ENCODE measurements at regions not wholly inside any gene's neighbourhood (a gene's known extent, or its start where the extent isn't known, plus 50 kb on each side); places are given as distances from the start of the nearest gene placed in this dataset.

DNA sequence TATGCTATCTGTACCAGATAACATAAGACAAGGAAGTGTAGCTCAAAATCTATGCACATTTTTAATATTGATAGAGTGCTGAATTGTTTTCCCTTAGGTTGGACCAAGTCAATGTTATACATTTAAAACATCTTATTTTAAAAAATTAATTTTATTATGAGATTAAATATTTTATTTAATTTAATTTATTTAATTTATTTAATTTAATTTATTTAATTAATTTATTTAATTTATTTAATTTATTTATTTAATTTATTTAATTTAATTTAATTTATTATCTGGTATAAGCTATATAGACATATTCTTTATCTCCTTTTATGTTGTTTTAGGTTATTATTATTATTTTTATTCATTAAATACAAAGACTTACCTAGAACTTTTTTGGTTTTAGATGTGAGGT lies 551.7 kb upstream of the LRRTM1 start:
- intact Hi-C loops (cut with micrococcal nuclease), result no loop called here

DNA sequence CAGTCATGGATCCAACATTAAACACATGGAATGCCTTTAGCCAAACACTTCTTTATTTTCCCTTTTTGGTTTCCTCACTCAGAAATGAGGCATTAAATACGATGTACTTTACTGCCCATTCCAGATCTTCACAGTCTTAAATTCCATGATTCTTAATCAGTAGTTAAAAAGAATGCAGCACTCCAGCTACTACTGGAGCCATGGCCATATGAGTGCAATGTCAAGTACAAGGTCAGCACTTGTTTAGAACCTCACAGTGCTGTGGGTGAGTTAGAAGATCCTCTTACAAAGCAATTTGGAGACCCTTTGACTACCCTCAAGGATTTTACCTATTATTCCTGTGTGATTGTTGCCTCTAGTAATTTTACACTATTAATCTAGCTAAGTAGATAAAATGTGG lies 550.3 kb upstream of the LRRTM1 start:
- intact Hi-C loops (cut with micrococcal nuclease), result no loop called here

DNA sequence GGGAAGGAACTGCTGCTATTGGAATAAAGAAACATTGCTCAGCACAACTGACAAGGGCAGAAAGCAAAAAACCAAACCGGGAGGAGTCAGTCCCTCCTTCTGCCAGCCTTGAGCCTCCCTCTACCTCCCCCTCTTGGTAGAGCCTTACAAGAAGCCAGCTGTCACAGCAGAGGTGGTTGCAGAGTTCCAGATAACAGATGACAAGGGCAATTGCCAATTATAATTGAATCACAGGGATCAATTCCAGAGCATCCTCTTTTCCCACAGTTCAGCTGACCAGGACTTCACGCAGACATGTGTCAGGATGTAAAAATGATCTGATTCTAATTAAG lies 548.2 kb upstream of the LRRTM1 start:
- intact Hi-C loops (cut with micrococcal nuclease), result no loop called here

DNA sequence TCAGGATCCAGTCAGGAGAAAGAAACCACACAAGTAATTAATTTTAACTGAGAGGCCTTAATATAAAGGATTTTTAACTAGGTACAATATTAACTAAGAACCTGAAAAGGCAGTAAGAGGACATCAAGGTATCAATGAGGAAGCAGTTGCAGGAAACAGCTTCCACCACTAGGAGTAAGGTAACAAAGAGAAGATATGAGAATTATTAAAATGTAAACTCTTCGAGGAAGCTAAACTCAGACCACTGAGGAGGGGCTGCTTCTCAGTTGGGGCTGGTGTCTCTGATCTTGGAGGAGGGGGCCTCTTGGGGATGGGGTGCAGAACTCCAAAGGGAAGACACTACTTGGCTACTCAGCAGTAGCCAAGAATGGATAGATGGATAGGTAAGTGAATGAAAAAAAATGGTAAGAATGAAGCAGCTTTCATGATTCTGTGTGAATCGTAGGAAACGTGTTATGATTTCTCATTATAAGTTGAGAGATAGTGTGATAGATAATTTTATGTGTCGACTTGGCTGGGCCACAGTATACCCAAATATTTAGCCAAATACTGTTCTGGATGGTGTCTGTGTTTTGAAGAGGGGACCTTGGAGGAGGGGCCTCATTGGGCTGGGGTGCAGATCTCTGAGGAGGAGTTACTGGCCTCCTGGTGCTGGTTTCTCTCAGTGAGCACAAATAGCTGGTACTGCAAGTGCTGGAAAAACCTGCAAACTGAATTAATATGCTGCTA lies 547.7 kb upstream of the LRRTM1 start:
- intact Hi-C loops (cut with micrococcal nuclease), result no loop called here

DNA sequence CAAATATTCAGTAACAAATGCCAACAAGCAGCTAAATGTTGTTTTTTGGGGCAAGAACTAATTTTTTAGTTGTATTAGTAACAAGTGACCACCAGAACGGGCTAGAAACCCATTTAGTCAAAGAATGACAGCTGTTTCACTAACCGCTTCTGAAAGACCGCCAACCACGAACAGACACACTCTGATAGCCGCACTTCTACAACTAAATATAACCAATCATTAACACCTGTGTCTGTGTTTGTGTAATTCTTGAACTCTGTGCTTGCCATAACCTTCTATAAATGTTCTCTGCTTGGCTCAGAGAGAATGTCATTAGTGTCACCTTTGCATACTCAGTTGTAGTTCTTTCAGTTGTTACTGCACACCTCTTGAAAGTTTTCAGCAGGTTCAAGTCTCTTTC lies 526.3 kb upstream of the LRRTM1 start:
- intact Hi-C loops (cut with micrococcal nuclease), result no loop called here

DNA sequence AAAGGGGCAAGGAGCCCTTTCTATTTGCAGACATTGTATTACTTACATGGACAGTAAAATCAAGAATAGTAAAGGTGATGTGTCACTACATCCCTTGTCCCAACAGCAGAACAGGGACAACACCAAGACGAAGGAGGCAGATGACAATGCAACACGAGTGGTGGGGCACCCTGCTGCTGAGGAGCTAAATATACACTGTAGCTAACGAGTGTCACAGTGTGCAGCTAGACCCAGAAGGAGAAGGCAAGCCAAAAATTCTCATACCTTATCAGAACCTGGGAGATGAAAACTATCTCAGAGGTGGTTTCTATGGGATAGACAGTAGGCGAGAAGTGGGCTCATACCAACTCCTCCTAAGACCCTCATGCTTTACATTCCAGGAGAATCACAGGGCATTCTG lies 518.4 kb upstream of the LRRTM1 start:
- intact Hi-C loops (cut with micrococcal nuclease), result no loop called here

DNA sequence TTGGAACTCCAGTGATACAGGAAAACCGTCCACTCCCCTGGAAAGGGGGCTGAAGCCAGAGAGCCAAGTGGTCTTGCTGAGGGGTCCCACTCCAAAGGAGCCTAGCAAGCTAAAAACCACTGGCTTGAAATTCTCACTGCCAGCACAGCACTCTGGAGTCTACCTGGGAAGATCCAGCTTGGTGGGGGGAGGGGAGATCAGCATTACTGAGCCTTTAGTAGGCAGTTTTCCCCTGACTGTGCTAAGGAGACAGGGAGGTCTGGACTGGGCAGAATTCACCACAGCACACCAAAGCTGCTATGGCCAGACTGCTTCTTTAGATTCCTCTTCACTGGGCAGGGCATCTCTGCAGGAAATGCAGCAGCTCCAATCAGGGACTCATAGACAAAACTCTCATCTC lies 510.7 kb upstream of the LRRTM1 start:
- intact Hi-C loops (cut with micrococcal nuclease), result no loop called here

DNA sequence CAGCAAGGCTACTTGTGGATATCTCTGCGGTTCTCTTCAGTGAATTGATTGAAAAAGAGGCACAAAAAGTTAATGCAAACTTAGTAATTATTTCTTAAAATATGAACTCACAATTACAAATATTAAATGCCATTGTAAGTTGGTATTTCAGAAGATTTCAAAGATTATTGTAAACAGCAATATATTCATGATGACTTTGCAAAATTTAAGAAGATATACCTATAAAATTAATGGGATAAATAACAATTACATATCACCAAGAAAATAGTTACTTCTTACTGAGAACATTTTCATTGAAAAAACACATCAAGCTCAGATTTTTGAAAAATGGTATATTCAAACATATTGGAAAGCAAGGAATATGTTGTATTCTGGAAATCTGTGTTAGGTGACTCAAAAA lies 482.0 kb upstream of the LRRTM1 start:
- intact Hi-C loops (cut with micrococcal nuclease), result no loop called here

DNA sequence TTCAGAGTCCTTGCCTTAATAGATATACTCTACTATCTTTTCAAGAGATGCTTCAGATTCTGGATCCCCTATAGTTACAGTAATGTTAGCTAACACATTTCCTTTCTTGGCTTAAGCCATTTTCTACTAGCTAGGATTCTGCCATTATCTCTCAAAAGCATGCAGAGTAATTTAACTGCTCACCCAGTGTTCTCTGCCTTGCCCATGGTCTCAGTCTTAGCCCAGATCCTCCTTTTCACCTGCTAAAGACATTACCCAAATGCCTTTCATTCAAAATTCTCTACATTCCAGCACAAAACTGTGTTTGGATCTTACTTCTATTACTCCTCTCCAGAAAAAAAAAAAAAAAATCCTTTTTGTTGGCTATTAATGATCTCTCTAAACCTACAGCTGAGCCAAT lies 474.2 kb upstream of the LRRTM1 start:
- intact Hi-C loops (cut with micrococcal nuclease), result no loop called here

DNA sequence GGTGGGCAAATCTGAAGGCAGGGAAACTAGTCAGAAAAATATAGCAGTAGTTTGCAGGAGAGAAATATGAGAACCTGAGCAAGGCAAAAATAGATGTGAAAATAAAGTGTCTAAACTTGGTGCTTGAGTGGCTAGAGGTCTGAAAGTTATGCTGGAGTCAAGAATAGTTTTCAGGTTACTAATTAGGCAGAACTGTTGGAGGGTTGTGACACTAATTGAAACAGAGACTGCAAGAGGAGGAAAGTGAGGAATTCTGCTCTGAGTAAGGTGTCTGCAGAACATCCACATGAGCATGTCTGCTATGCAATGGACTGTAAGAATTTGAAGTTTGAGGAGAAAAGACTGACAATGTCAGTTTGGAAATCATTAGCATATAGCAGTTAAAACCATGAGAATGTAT lies 444.0 kb upstream of the LRRTM1 start:
- intact Hi-C loops (cut with micrococcal nuclease), result no loop called here

DNA sequence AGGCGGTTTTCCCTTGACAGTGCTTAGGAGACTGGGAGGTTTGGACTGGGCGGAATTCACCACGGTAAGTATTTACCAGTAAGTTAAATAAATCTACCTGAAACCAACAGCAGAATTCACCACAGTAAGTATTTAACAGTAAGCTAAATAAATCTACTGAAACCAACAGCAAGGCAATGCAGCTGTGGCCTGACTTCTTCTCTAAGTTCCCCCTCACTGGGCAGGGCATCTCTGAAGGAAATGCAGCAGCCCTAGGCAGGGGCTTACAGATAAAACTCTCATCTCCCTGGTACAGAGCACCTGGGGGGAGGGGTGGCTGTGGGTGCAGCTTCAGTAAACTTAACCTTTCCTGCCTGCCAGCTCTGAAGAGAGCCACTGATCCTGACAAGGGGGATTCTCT lies 432.5 kb upstream of the LRRTM1 start:
- intact Hi-C loops (cut with micrococcal nuclease), result no loop called here

DNA sequence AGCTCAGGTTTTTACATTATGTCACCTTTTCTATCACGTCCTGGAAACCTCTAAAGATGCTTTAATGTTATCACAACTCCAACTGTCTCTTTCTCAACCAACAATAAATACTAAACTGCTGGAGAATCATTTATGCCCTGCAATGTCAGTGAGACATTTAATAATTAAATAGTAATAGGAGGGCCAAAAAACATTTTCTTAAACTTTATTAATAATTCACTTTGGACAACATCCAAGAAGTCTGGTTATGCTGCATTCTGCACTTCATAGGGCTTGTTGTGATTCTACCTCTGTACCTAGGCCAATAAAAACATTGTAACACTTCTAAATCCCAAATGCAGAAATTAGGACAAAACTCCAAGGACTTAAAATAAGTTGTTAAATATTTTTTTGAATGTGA lies 420.4 kb upstream of the LRRTM1 start:
- intact Hi-C loops (cut with micrococcal nuclease), result no loop called here

DNA sequence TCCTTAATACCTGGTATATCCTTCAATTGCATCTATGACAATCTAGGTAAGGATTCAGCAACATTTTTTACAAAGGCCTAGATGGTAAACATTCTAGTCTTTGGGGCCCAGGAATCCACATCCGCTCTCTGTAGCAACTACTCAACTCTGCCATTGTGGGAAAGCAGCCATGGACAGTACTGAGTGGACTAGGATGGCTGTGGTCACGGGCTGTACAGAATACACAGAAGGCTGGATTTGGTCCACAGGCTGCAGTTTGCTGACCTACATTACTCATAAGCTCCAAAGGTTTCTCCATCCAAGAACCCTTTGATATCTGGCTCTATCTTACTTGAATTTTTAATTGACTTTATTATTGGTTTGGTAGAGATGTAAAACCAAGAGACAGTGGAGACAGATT lies 418.3 kb upstream of the LRRTM1 start:
- intact Hi-C loops (cut with micrococcal nuclease), result no loop called here

DNA sequence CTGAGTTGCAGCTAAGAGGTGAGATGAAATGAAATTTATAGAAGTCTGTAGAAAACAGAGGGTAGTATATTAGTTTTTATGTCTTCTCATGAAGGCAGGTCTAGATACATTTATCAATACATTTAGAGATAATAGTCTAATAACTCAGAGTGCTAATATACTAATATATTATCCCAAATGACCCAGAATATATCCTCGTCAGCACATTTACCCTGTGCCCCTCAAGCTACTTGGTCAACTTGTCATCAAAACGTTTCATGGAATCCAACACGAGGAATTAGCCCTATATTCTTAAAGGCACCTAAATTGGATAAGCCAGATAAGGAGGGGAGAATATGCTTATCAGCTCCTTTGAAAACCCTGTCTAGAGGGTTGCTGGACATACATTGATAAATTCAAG lies 415.1 kb upstream of the LRRTM1 start:
- intact Hi-C loops (cut with micrococcal nuclease), result no loop called here

DNA sequence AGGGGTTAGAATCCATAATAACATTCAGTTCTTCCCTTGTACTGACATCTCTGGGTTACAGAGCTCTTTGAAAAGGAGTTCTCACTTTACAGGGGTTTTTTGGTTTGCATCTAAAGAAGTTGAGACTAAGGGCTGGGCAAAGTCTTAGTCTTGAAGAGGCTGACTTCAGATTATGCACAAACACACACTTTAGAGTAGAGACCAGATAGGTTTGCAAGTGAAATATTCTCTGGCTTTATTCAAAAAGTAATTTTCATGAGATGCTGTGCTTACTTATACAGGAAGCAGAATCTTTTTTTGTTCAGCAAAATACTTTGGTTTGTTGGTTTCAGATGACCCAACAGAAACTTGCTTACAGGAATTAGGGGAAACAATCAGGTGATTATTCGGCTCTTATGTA lies 410.9 kb upstream of the LRRTM1 start:
- intact Hi-C loops (cut with micrococcal nuclease), result no loop called here

DNA sequence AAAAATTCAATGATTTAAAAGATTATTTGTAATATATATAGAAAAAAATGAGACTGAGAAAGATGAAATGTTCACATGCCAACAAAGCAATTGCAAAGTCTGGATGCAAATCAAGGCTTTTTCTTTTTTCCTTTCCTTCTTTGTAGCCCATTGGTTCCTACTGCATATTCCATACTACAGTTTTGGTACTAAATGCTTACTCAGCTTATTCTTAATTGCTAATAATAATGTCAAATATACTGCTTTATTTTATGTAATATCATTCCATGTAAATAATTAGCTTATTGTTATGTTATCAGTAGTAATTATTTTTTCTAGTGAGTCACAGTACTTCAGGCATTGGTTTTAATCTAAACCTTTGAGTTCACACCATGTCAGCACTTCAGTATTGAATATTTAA lies 407.4 kb upstream of the LRRTM1 start:
- intact Hi-C loops (cut with micrococcal nuclease), result no loop called here

DNA sequence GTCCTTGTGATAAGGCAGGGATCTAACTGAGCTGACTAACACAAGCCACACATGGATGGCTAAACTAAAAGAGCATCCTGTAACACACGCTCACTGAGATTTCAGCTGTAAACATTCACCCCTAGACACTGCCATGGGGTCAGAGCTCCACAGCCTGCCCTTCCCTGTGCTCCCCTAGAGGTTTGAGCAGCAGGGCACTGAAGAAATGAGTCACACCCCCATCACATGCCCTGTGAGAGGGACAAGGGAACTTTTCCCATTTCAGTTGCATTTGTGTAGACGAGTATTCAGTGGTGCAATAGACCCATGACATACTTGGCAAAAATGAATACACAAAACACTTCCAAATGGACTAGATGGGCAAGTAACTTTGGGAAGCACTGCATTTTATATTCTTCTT lies 402.4 kb upstream of the LRRTM1 start:
- intact Hi-C loops (cut with micrococcal nuclease), result no loop called here

DNA sequence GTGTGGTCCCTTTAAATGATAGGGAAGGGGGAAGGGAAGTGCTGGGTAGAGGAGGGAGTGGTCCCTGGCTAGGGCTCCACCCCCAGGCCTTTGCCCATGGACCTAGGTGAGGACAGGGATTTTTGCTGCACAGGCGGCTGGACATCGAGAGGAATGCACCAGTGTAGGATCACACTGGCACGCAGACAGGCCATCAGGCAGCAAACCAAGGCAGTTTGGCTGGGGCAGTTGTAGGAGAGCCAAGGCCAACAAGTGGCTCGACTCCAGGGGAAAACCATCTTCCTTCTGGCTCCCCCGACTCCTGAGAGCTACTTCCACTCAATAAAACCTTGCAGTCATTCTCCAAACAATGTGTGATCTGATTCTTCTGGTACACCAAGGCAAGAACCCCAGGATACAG lies 402.0 kb upstream of the LRRTM1 start:
- intact Hi-C loops (cut with micrococcal nuclease), result no loop called here

DNA sequence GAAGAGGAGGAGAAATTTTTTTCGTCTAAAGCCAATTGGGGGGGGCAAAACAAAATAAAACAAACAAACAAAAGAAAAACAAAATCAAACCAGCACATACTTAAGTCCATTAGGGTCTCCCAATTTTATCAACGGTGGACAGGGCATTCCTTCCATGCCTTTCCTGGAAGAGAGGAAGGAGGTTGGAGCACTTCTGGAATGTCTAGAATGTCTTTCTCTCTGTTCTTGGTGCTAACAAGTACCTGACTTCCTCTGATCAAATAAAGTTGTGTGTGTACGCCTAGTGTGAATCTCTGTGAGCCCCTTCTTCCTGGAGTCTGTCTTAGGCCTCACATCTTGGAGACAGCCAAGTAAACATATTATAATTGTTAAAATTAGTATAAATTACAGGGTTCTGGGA lies 399.0 kb upstream of the LRRTM1 start:
- intact Hi-C loops (cut with micrococcal nuclease), result no loop called here

DNA sequence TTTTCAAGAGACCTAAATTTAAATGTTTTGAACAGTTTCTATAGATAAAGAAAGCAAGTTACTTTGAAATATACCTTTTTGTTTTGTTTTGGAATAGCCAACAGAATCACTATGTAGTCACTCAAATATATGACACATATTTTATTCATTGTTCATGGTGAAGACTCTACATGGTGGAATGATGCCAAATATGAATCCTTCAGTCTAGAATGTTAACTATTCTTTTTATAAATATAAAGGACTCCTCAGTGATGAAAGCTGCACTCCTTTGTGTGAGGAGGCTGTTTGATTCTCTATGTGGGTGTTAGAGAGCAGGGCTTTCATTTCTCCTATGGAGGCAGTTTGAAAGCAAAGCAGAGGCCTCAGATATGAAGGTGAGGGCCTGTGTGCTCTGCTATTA lies 396.4 kb upstream of the LRRTM1 start:
- intact Hi-C loops (cut with micrococcal nuclease), result no loop called here
